Esophagus muscularis mucosa (tissue), 4 donors: ENCODE measurements at regions not wholly inside any gene's neighbourhood (a gene's known extent, or its start where the extent isn't known, plus 50 kb on each side); places are given as distances from the start of the nearest gene placed in this dataset.

Experiments
- DNase-seq: peaks from one replicate; pipeline ENCODE4 v3.0.0-alpha.2; 2017; ENCODE audit errors: extremely low spot score
- H3K27ac ChIP-seq, 4 donors: fragments of 200-600 bp; sonication (generic); replicated peaks in 1 of 4; 1 replicate in 3 of 4; 2 replicates in 1 of 4; pipeline ENCODE4 v1.5.1; 2016 to 2019; ENCODE audit warnings: mild to moderate bottlenecking in 1 of 4
- H3K27me3 ChIP-seq, 4 donors: fragments of 200-600 bp; sonication (generic); one replicate each; pipeline versions ENCODE4 v1.5.1 to v1.6.0; 2016 to 2019
- H3K36me3 ChIP-seq, 4 donors: fragments of 200-600 bp; sonication (generic); one replicate each; pipeline ENCODE4 v1.5.1; 2016 to 2019
- H3K4me1 ChIP-seq, 4 donors: fragments of 200-600 bp; sonication (generic); one replicate each; pipeline ENCODE4 v1.5.1; 2016 to 2019
- H3K4me3 ChIP-seq, 4 donors: fragments of 200-600 bp; sonication (generic); 1 replicate in 2 of 4; 2 replicates in 2 of 4; pipeline ENCODE4 v1.5.1; 2016 to 2019; ENCODE audit warnings: mild to moderate bottlenecking in 4 of 4, moderate library complexity in 1 of 4
- H3K9me3 ChIP-seq, 4 donors: fragments of 200-600 bp; sonication (generic); 1 replicate in 3 of 4; 2 replicates in 1 of 4; pipeline ENCODE4 v1.5.1; 2016 to 2019
- CTCF ChIP-seq, 3 experiments: fragments of 200-600 bp in 2 of 3; fragments of 450-650 bp in 1 of 3; sonication (generic) in 2 of 3; IDR thresholded peaks; one replicate each; pipeline ENCODE4 v1.5.1; 2017 to 2019; ENCODE audit warnings: antibody characterized with exemption in 3 of 3, mild to moderate bottlenecking in 2 of 3, moderate library complexity in 1 of 3
- EP300 ChIP-seq: sonication (generic); formaldehyde crosslinking; IDR thresholded peaks from one replicate; pipeline ENCODE4 v1.6.1; 2017; ENCODE audit warnings: antibody characterized with exemption
- POLR2A ChIP-seq: fragments of 450-650 bp; IDR thresholded peaks from one replicate; pipeline ENCODE4 v1.6.1; 2017; ENCODE audit warnings: antibody characterized with exemption, moderate library complexity, mild to moderate bottlenecking, low read depth
- POLR2AphosphoS5 ChIP-seq, 2 donors: sonication (generic); formaldehyde crosslinking; IDR thresholded peaks; one replicate each; pipeline ENCODE4 v1.6.1; 2017; ENCODE audit warnings: antibody characterized with exemption in 2 of 2
- WGBS: methylation state at CpG from one replicate; pipeline ENCODE4 v1.1.5; 2018; 5-methylcytosine and 5-hydroxymethylcytosine counted together
- intact Hi-C: fragments of 100-400 bp; cut with DNase I; formaldehyde crosslinking; loops from one replicate; pipeline ENCODE4 v1.15.1; 2023

- H3K4me1 ChIP-seq = peaks cover 3 to 31% (median 25%) of the 10 kb centered on the region in 4 donors
- TF ChIP-seq POLR2A = no peak
- TF ChIP-seq POLR2AphosphoS5 (IDR thresholded peaks at IDR 0.05) = no peak
- TF ChIP-seq EP300 = no peak
- TF ChIP-seq CTCF (IDR thresholded peaks at IDR 0.05) = no peak
- H3K4me3 ChIP-seq = no peak overlapping the region
- WGBS = 25% methylated on average over 2 of the region's 3 CpGs
- no peaks in the 10 kb centered on the region for H3K36me3 ChIP-seq
- H3K27me3 ChIP-seq = no peaks in the 10 kb centered on the region
- H3K9me3 ChIP-seq = no peaks in the 10 kb centered on the region
- DNase-seq = no peak
- H3K27ac ChIP-seq = no peak overlapping the region
- intact Hi-C loops = no loop called here
Observed at GRCh38 chr7:47147213-47147631, 434.7 kb downstream of the TNS3 start.

- H3K4me1 ChIP-seq = peaks cover 3 to 23% (median 14%) of the 10 kb centered on the region in 4 donors
- no peaks in the 10 kb centered on the region for H3K9me3 ChIP-seq
- 73% methylated on average over 1 of the region's 1 CpG for WGBS
- no peaks in the 10 kb centered on the region for H3K36me3 ChIP-seq
- H3K27me3 ChIP-seq = no peaks in the 10 kb centered on the region
- no peak overlapping the region for H3K4me3 ChIP-seq
- DNase-seq = no peak
- no peak overlapping the region for H3K27ac ChIP-seq
- intact Hi-C loops = no loop called here
- TF ChIP-seq EP300 (no peak), CTCF (IDR thresholded peaks at IDR 0.05) (no peak), POLR2AphosphoS5 (IDR thresholded peaks at IDR 0.05) (no peak), POLR2A (no peak)
Observed at GRCh38 chr7:47145982-47146381, 435.9 kb downstream of the TNS3 start.

- no peaks in the 10 kb centered on the region for H3K36me3 ChIP-seq
- TF ChIP-seq POLR2A (no peak), EP300 (no peak)
- intact Hi-C loops = no loop called here
- H3K4me1 ChIP-seq = peaks cover 3 to 23% (median 12%) of the 10 kb centered on the region in 4 donors
- no peak for DNase-seq
- WGBS = 63% methylated on average over 1 of the region's 1 CpG
- H3K27me3 ChIP-seq = no peaks in the 10 kb centered on the region
- H3K9me3 ChIP-seq = no peaks in the 10 kb centered on the region
- H3K4me3 ChIP-seq = no peak overlapping the region
- no peak overlapping the region for H3K27ac ChIP-seq
Observed at GRCh38 chr7:47145186-47145725, 436.7 kb downstream of the TNS3 start.

- H3K9me3 ChIP-seq = no peaks in the 10 kb centered on the region
- H3K27me3 ChIP-seq = no peaks in the 10 kb centered on the region
- no peak overlapping the region for H3K4me3 ChIP-seq
- DNase-seq = no peak
- no peak overlapping the region for H3K27ac ChIP-seq
- TF ChIP-seq EP300 (no peak), CTCF (IDR thresholded peaks at IDR 0.05) (no peak), POLR2A (no peak)
- WGBS = 88% methylated on average over 1 of the region's 1 CpG
- no peaks in the 10 kb centered on the region for H3K36me3 ChIP-seq
- intact Hi-C loops = no loop called here
- H3K4me1 ChIP-seq = peaks cover 0 to 11% (median 2%) of the 10 kb centered on the region in 4 donors
Observed at GRCh38 chr7:47143339-47143738, 438.6 kb downstream of the TNS3 start.

- Histone ChIP-seq H3K36me3 (no peaks in the 10 kb centered on the region), H3K4me3 (no peak overlapping the region), H3K27ac (no peak overlapping the region), H3K9me3 (no peaks in the 10 kb centered on the region), H3K4me1 (peaks cover 0 to 6% (median 0%) of the 10 kb centered on the region in 4 donors), H3K27me3 (no peaks in the 10 kb centered on the region)
- no peak for DNase-seq
- intact Hi-C loops = no loop called here
- 88% methylated on average over 1 of the region's 1 CpG for WGBS
- TF ChIP-seq POLR2AphosphoS5 (IDR thresholded peaks at IDR 0.05) (no peak), CTCF (IDR thresholded peaks at IDR 0.05) (no peak), POLR2A (no peak), EP300 (no peak)
Observed at GRCh38 chr7:47142867-47143175, 439.1 kb downstream of the TNS3 start.
